ENCODE measurements at regions not wholly inside any gene's neighbourhood (a gene's known extent, or its start where the extent isn't known, plus 50 kb on each side); places are given as distances from the start of the nearest gene placed in this dataset.

DNA sequence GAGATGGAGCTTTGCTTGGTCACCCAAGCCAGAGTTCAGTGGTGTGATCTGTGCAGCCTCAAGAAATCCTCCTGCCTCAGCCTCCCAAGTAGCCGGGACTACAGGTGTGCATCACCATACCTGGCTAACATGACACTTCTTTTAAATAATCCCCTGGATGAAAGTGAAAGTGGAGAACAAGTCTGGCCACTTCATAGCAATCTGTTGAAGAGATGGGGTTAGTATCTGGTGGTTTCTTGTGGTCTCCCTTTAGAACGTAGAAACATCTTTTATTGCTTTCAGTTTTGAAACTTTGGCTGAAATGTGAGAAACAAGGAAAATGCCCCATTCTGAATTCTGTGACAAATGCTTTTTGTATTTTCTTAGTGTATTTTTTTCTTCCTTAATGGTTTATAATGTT is 452.5 kb upstream of the RIOK2 start:
- Mint-ChIP-seq H3K27me3 (ENCODE audit: unreplicated experiment) (no peaks in the 10 kb centered on the region), H3K36me3 (ENCODE audit: unreplicated experiment) (no peaks in the 10 kb centered on the region), H3K27ac (ENCODE audit: unreplicated experiment) (no peak overlapping the region), H3K4me3 (ENCODE audit: unreplicated experiment) (no peak overlapping the region), H3K4me1 (ENCODE audit: unreplicated experiment) (no peaks in the 10 kb centered on the region), H3K9me3 (ENCODE audit: unreplicated experiment) (peaks cover 9% of the 10 kb centered on the region)
- DNase-seq (ENCODE audit: extremely low spot score, unreplicated experiment), result no peak
- TF ChIP-seq CTCF (IDR thresholded peaks at IDR 0.05), result no peak

DNA sequence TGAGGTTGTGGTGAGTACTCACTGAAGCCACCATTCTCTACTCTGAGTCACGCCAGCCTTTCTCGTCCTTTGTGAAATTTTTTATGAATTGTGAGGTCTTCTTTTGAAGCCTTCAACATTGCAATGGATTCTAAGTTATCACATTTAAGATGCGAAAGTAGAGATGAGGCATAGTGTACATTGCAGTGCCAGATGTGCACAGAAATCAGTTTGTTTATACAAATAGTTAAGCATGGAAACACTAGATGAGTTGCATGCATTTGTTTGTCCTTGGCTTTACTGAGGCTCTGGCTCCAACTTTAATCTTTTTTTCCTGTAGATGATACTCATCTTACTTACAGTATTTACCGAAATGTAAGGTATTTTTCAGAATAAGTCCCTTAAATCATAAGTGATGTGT is 453.7 kb upstream of the RIOK2 start:
- H3K27ac Mint-ChIP-seq (ENCODE audit: unreplicated experiment), result no peak overlapping the region
- no peaks in the 10 kb centered on the region for H3K27me3 Mint-ChIP-seq (ENCODE audit: unreplicated experiment)
- peaks cover 3% of the 10 kb centered on the region for H3K9me3 Mint-ChIP-seq (ENCODE audit: unreplicated experiment)
- no peak for TF ChIP-seq CTCF (IDR thresholded peaks at IDR 0.05)
- H3K4me1 Mint-ChIP-seq (ENCODE audit: unreplicated experiment), result no peaks in the 10 kb centered on the region
- no peaks in the 10 kb centered on the region for H3K36me3 Mint-ChIP-seq (ENCODE audit: unreplicated experiment)
- DNase-seq (ENCODE audit: extremely low spot score, unreplicated experiment), result no peak
- H3K4me3 Mint-ChIP-seq (ENCODE audit: unreplicated experiment), result no peak overlapping the region

GRCh38 chr5:97641081-97641480 is 458.0 kb upstream of the RIOK2 start:
- H3K27me3 Mint-ChIP-seq (ENCODE audit: unreplicated experiment), result no peaks in the 10 kb centered on the region
- H3K36me3 Mint-ChIP-seq (ENCODE audit: unreplicated experiment), result no peaks in the 10 kb centered on the region
- no peak for DNase-seq (ENCODE audit: extremely low spot score, unreplicated experiment)
- H3K9me3 Mint-ChIP-seq (ENCODE audit: unreplicated experiment), result peaks cover 3% of the 10 kb centered on the region
- no peak overlapping the region for H3K4me3 Mint-ChIP-seq (ENCODE audit: unreplicated experiment)
- TF ChIP-seq CTCF (IDR thresholded peaks at IDR 0.05), result no peak
- no peaks in the 10 kb centered on the region for H3K4me1 Mint-ChIP-seq (ENCODE audit: unreplicated experiment)
- H3K27ac Mint-ChIP-seq (ENCODE audit: unreplicated experiment), result no peak overlapping the region

DNA sequence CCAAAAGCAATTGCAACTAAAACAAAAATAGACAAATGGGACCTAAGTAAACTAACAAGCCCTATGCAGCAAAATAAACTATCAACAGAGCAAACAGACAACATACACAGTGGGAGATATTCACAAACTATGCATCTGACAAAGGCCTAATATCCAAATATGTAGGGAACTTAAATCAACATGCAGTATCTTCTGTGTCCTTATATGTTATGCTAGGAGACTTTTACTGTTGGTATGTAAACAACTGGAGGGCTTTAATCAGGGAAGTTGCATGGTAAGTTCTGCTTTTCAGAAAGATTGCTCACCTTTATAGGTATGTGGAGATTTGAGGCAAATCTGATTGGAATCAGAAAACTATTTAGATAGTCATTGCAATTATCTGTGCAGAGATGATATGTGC is 461.2 kb upstream of the RIOK2 start:
- no peak overlapping the region for H3K4me3 Mint-ChIP-seq (ENCODE audit: unreplicated experiment)
- H3K4me1 Mint-ChIP-seq (ENCODE audit: unreplicated experiment), result no peaks in the 10 kb centered on the region
- DNase-seq (ENCODE audit: extremely low spot score, unreplicated experiment), result no peak
- H3K9me3 Mint-ChIP-seq (ENCODE audit: unreplicated experiment), result peaks cover 4% of the 10 kb centered on the region
- H3K27me3 Mint-ChIP-seq (ENCODE audit: unreplicated experiment), result no peaks in the 10 kb centered on the region
- TF ChIP-seq CTCF (IDR thresholded peaks at IDR 0.05), result no peak
- no peaks in the 10 kb centered on the region for H3K36me3 Mint-ChIP-seq (ENCODE audit: unreplicated experiment)
- H3K27ac Mint-ChIP-seq (ENCODE audit: unreplicated experiment), result no peak overlapping the region

- Mint-ChIP-seq H3K9me3 (ENCODE audit: unreplicated experiment) (peaks cover 7% of the 10 kb centered on the region), H3K27me3 (ENCODE audit: unreplicated experiment) (no peaks in the 10 kb centered on the region), H3K27ac (ENCODE audit: unreplicated experiment) (no peak overlapping the region), H3K4me1 (ENCODE audit: unreplicated experiment) (no peaks in the 10 kb centered on the region), H3K4me3 (ENCODE audit: unreplicated experiment) (no peak overlapping the region), H3K36me3 (ENCODE audit: unreplicated experiment) (no peaks in the 10 kb centered on the region)
- no peak for TF ChIP-seq CTCF (IDR thresholded peaks at IDR 0.05)
- DNase-seq (ENCODE audit: extremely low spot score, unreplicated experiment), result no peak
Measured at GRCh38 chr5:97644896-97645295, 461.8 kb upstream of the RIOK2 start.

Measured in osteocyte (in vitro differentiated cells).